GM12891 (cell line): ENCODE measurements at regions not wholly inside any gene's neighbourhood (a gene's known extent, or its start where the extent isn't known, plus 50 kb on each side); places are given as distances from the start of the nearest gene placed in this dataset.

Source experiments
- DNase-seq: peaks from one replicate; pipeline ENCODE4 v3.0.0; 2011; ENCODE audit warnings: low spot score; ENCODE audit not compliant: insufficient read length
- FAIRE-seq: peaks from 2 replicates; lab custom pipeline; 2011; peaks lifted over from hg19 to GRCh38; lab: Jason Lieb, UNC
- PAX5 ChIP-seq: IDR thresholded peaks from 2 replicates; pipeline ENCODE4 v1.6.1; 2011; ENCODE audit warnings: low read length, moderate library complexity, mild to moderate bottlenecking; ENCODE audit not compliant: insufficient read depth, severe bottlenecking
- POLR2A ChIP-seq: IDR thresholded peaks from 2 replicates; pipeline ENCODE4 v1.6.1; 2011; ENCODE audit warnings: low read depth, low read length, control low read depth
- POLR2AphosphoS5 ChIP-seq: IDR thresholded peaks from 2 replicates; pipeline ENCODE4 v1.6.1; 2011; ENCODE audit warnings: low read depth, low read length, control low read depth
- POU2F2 ChIP-seq: IDR thresholded peaks from 2 replicates; pipeline ENCODE4 v1.6.1; 2011; ENCODE audit warnings: low read depth, mild to moderate bottlenecking, control low read depth, low read length, moderate library complexity
- SPI1 ChIP-seq: IDR thresholded peaks from 2 replicates; pipeline ENCODE4 v1.6.1; 2011; ENCODE audit warnings: low read depth, low read length, control low read depth
- TAF1 ChIP-seq: IDR thresholded peaks from 2 replicates; pipeline ENCODE4 v1.6.1; 2011; ENCODE audit warnings: low read depth, low read length, control low read depth

DNA sequence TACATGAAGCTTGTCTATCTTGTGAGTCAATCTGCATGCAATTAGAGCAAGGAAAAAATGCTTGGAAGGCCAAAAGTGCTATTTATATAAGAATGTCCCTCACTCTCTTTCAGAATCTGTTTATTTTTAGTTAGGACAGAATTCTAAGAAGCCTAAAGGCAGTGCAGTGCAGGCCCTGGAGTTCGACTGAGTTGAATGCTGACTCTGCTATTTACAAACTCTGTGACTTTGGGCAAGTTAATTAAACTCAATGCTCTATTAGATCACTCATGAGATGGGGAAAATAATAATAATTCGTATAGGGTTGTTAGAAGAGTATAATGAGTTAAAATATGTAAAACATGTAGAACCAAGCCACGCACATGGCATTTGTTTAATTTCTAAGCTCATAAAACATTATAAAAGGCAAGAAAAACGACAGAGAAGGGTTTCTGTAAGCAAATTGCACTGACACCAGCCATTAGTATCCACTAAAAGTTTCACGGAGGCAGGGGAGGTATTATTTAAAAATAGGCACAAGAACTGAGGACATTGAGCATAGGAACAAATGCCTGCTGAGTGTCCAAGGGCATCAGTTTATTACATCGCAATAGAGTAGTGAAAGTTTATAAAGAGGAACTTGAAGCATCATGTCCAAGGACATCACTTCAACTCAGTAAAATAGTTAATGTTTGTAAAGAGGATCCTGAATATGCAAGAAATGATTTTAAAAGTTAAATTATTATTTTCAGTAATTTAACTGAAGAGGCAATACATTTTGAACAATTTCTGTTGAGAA lies 115.0 kb upstream of the INPP4B start:
- DNase-seq (no peak), FAIRE-seq (no peak)
- TF ChIP-seq POLR2A (no peak), SPI1 (no peak), TAF1 (no peak)

GRCh38 chr4:142961866-142962265 lies 115.8 kb upstream of the INPP4B start:
- DNase-seq (no peak), FAIRE-seq (no peak)
- TF ChIP-seq PAX5 (no peak), SPI1 (peak; percentile 58; the same call in 1 of the 2 replicates)

- FAIRE-seq (no peak), DNase-seq (no peak)
- TF ChIP-seq SPI1 (no peak), TAF1 (no peak), PAX5 (no peak)
Observed at GRCh38 chr4:142974328-142974727, 128.2 kb upstream of the INPP4B start.

GRCh38 chr4:142975618-142976017 lies 129.5 kb upstream of the INPP4B start:
- no peak for TF ChIP-seq PAX5
- no peak for TF ChIP-seq POLR2AphosphoS5
- no peak for TF ChIP-seq SPI1
- TF ChIP-seq POU2F2: no peak
- no peak for TF ChIP-seq TAF1
- TF ChIP-seq POLR2A: no peak
- DNase-seq (no peak), FAIRE-seq (no peak)

DNA sequence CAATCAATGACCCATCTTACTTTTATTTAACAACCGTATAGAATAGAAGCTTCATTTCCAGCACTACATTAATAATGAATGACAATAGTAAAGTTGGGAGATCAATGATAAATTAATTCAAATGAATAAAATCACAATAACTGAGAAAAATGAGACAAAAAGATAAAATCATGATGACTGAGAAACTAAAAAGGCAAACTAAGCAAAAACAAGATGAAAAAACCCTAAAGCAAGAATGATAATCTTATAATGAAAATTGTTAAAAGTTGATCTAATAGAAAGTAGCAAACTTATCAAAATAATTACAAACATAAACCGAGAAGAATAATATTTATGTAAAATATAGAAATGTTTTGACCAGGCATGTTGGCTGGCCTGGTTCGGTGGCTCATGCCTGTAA lies 130.4 kb upstream of the INPP4B start:
- TF ChIP-seq POU2F2 (no peak), POLR2AphosphoS5 (no peak), TAF1 (no peak), POLR2A (no peak), PAX5 (no peak), SPI1 (no peak)
- no peak for FAIRE-seq
- no peak for DNase-seq

DNA sequence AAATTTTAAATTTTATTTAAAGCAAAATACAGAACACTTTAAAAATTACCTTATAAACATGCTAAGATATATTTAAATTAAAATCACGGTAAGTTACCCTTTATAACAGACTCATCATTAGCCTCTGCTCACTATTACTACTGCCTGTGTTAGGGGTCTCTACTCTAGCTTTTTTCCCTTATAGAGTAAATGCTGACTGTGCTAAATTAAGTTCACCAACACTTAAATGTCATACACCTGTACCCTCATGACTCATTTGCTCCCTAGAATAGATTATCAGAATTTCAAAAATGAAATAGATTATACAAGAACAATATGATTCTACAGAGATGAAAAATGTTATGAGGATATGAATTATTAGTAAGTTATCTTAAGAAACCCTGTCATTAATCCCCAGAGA lies 131.1 kb upstream of the INPP4B start:
- no peak for FAIRE-seq
- DNase-seq: no peak

GRCh38 chr4:142983065-142983464 lies 137.0 kb upstream of the INPP4B start:
- DNase-seq (no peak), FAIRE-seq (no peak)
- TF ChIP-seq POLR2A (no peak), SPI1 (no peak), TAF1 (no peak), PAX5 (no peak), POU2F2 (no peak), POLR2AphosphoS5 (no peak)

More for the DNA sequence above, 131.1 kb upstream of the INPP4B start:
- TF ChIP-seq PAX5: no peak
- no peak for TF ChIP-seq POLR2A
- TF ChIP-seq SPI1: no peak
- no peak for TF ChIP-seq POU2F2
- TF ChIP-seq TAF1: no peak
- TF ChIP-seq POLR2AphosphoS5: no peak

GRCh38 chr4:142983589-142983988 lies 137.5 kb upstream of the INPP4B start:
- DNase-seq: no peak
- no peak for FAIRE-seq
- no peak for TF ChIP-seq SPI1
- no peak for TF ChIP-seq POLR2AphosphoS5
- TF ChIP-seq TAF1: no peak
- no peak for TF ChIP-seq POU2F2
- no peak for TF ChIP-seq POLR2A
- no peak for TF ChIP-seq PAX5

GRCh38 chr4:142984871-142985585 lies 138.9 kb upstream of the INPP4B start:
- DNase-seq: no peak
- no peak for FAIRE-seq
- no peak for TF ChIP-seq TAF1
- TF ChIP-seq POLR2AphosphoS5: no peak
- TF ChIP-seq POU2F2: no peak
- TF ChIP-seq POLR2A: no peak
- no peak for TF ChIP-seq SPI1
- TF ChIP-seq PAX5: no peak

GRCh38 chr4:143016171-143016570 lies 168.5 kb upstream of the USP38 start:
- no peak for TF ChIP-seq PAX5
- no peak for TF ChIP-seq POU2F2
- no peak for TF ChIP-seq SPI1
- TF ChIP-seq POLR2A: no peak
- TF ChIP-seq TAF1: no peak
- no peak for TF ChIP-seq POLR2AphosphoS5
- no peak for DNase-seq
- FAIRE-seq: no peak
